IPS DF 6.9 (cell line): ENCODE measurements at regions not wholly inside any gene's neighbourhood (a gene's known extent, or its start where the extent isn't known, plus 50 kb on each side); places are given as distances from the start of the nearest gene placed in this dataset.

Experiments used
- DNase-seq: peaks from one replicate; pipeline ENCODE4 v3.0.0-alpha.2; 2013; ENCODE audit warnings: low read depth, low spot score
- H3K27ac ChIP-seq: one replicate; pipeline ENCODE4 v1.5.1; 2013; ENCODE audit warnings: low read length, control low read depth
- H3K27me3 ChIP-seq: 2 replicates; pipeline ENCODE4 v1.6.1; 2013; ENCODE audit warnings: mild to moderate bottlenecking, low read length; ENCODE audit not compliant: control insufficient read depth, insufficient read depth
- H3K36me3 ChIP-seq: 2 replicates; pipeline ENCODE4 v1.6.1; 2013; ENCODE audit warnings: low read length; ENCODE audit not compliant: control insufficient read depth, insufficient read depth
- H3K4me1 ChIP-seq: 2 replicates; pipeline ENCODE4 v1.6.1; 2013; ENCODE audit warnings: low read length; ENCODE audit not compliant: control insufficient read depth, insufficient read depth
- H3K4me3 ChIP-seq: 2 replicates; pipeline ENCODE4 v1.5.1; 2013; ENCODE audit warnings: mild to moderate bottlenecking, low read length
- H3K9me3 ChIP-seq: 2 replicates; pipeline ENCODE4 v1.6.1; 2013; ENCODE audit warnings: low read length, inconsistent platforms; ENCODE audit not compliant: control insufficient read depth, insufficient read depth
- WGBS: extraction: QIAGEN DNeasy Blood & Tissue Kit; methylation state at CpG from one replicate; pipeline ENCODE4 v1.1.7; 2013; ENCODE audit warnings: mixed read lengths, missing lambda C conversion rate; ENCODE audit not compliant: insufficient read length, insufficient coverage; 5-methylcytosine and 5-hydroxymethylcytosine counted together

- no peaks in the 10 kb centered on the region for H3K9me3 ChIP-seq
- no peak overlapping the region for H3K27ac ChIP-seq
- WGBS = no CpG with 5 or more reads among the region's 2 CpGs
- DNase-seq = no peak
- no peaks in the 10 kb centered on the region for H3K27me3 ChIP-seq
- H3K4me3 ChIP-seq = no peak overlapping the region
- no peaks in the 10 kb centered on the region for H3K36me3 ChIP-seq
- no peaks in the 10 kb centered on the region for H3K4me1 ChIP-seq
These were observed 440.0 kb downstream of the TUSC7 start for GRCh38 chr3:117149584-117149983.

- no peak for DNase-seq
- Histone ChIP-seq H3K4me1 (no peaks in the 10 kb centered on the region), H3K4me3 (no peak overlapping the region), H3K27me3 (no peaks in the 10 kb centered on the region), H3K36me3 (no peaks in the 10 kb centered on the region), H3K9me3 (no peaks in the 10 kb centered on the region), H3K27ac (no peak overlapping the region)
- WGBS = no CpG with 5 or more reads among the region's 3 CpGs
These were observed 441.0 kb downstream of the TUSC7 start for GRCh38 chr3:117150628-117151027.

GRCh38 chr3:117160176-117160575, 450.6 kb downstream of the TUSC7 start:
- no CpG with 5 or more reads among the region's 3 CpGs for WGBS
- Histone ChIP-seq H3K4me3 (no peak overlapping the region), H3K27ac (no peak overlapping the region), H3K4me1 (no peaks in the 10 kb centered on the region; the same call in 1 of the 2 replicates), H3K9me3 (no peaks in the 10 kb centered on the region), H3K27me3 (no peaks in the 10 kb centered on the region), H3K36me3 (no peaks in the 10 kb centered on the region)
- DNase-seq = no peak

GRCh38 chr3:117161816-117162215, 452.2 kb downstream of the TUSC7 start:
- DNase-seq = no peak
- H3K4me1 ChIP-seq = no peaks in the 10 kb centered on the region
- no CpG with 5 or more reads among the region's 1 CpG for WGBS
- no peaks in the 10 kb centered on the region for H3K27me3 ChIP-seq
- no peaks in the 10 kb centered on the region for H3K36me3 ChIP-seq
- no peak overlapping the region for H3K4me3 ChIP-seq
- no peaks in the 10 kb centered on the region for H3K9me3 ChIP-seq
- H3K27ac ChIP-seq = no peak overlapping the region

GRCh38 chr3:117165176-117165575, 455.6 kb downstream of the TUSC7 start:
- Histone ChIP-seq H3K36me3 (no peaks in the 10 kb centered on the region), H3K27me3 (no peaks in the 10 kb centered on the region), H3K27ac (no peak overlapping the region), H3K4me3 (no peak overlapping the region), H3K9me3 (no peaks in the 10 kb centered on the region), H3K4me1 (no peaks in the 10 kb centered on the region)
- no CpG with 5 or more reads among the region's 2 CpGs for WGBS
- no peak for DNase-seq

- H3K9me3 ChIP-seq = no peaks in the 10 kb centered on the region
These were observed 456.0 kb downstream of the TUSC7 start for GRCh38 chr3:117165601-117166051.

GRCh38 chr3:117168896-117169295, 459.3 kb downstream of the TUSC7 start:
- WGBS = no CpG with 5 or more reads among the region's 4 CpGs
- Histone ChIP-seq H3K4me3 (no peak overlapping the region), H3K9me3 (no peaks in the 10 kb centered on the region), H3K27ac (no peak overlapping the region), H3K27me3 (no peaks in the 10 kb centered on the region), H3K4me1 (no peaks in the 10 kb centered on the region), H3K36me3 (no peaks in the 10 kb centered on the region)
- no peak for DNase-seq

More at GRCh38 chr3:117165601-117166051, 456.0 kb downstream of the TUSC7 start:
- H3K4me1 ChIP-seq = no peaks in the 10 kb centered on the region
- no peaks in the 10 kb centered on the region for H3K36me3 ChIP-seq
- no peak for DNase-seq
- H3K4me3 ChIP-seq = no peak overlapping the region
- H3K27me3 ChIP-seq = no peaks in the 10 kb centered on the region
- H3K27ac ChIP-seq = no peak overlapping the region
- WGBS = no CpG with 5 or more reads among the region's 5 CpGs

GRCh38 chr3:117170094-117170493, 460.5 kb downstream of the TUSC7 start:
- Histone ChIP-seq H3K9me3 (no peaks in the 10 kb centered on the region), H3K36me3 (no peaks in the 10 kb centered on the region), H3K27me3 (no peaks in the 10 kb centered on the region), H3K27ac (no peak overlapping the region), H3K4me1 (no peaks in the 10 kb centered on the region), H3K4me3 (no peak overlapping the region)
- no peak for DNase-seq

- H3K36me3 ChIP-seq = no peaks in the 10 kb centered on the region
- no peak overlapping the region for H3K27ac ChIP-seq
- H3K9me3 ChIP-seq = no peaks in the 10 kb centered on the region
- H3K27me3 ChIP-seq = no peaks in the 10 kb centered on the region
- H3K4me1 ChIP-seq = no peaks in the 10 kb centered on the region
- DNase-seq = no peak
- no peak overlapping the region for H3K4me3 ChIP-seq
These were observed 461.5 kb downstream of the TUSC7 start for GRCh38 chr3:117171124-117171523.

GRCh38 chr3:117172426-117172825, 462.8 kb downstream of the TUSC7 start:
- WGBS = no CpG with 5 or more reads among the region's 1 CpG
- Histone ChIP-seq H3K9me3 (no peaks in the 10 kb centered on the region), H3K4me3 (no peak overlapping the region), H3K27me3 (no peaks in the 10 kb centered on the region), H3K27ac (no peak overlapping the region), H3K4me1 (no peaks in the 10 kb centered on the region), H3K36me3 (no peaks in the 10 kb centered on the region)
- no peak for DNase-seq

- H3K36me3 ChIP-seq = no peaks in the 10 kb centered on the region
- no peaks in the 10 kb centered on the region for H3K9me3 ChIP-seq
- no peak overlapping the region for H3K27ac ChIP-seq
- H3K4me3 ChIP-seq = no peak overlapping the region
- DNase-seq = no peak
- no peaks in the 10 kb centered on the region for H3K27me3 ChIP-seq
- no CpG with 5 or more reads among the region's 1 CpG for WGBS
- no peaks in the 10 kb centered on the region for H3K4me1 ChIP-seq
These were observed 471.6 kb downstream of the TUSC7 start for GRCh38 chr3:117181222-117181621.
